Esophagus squamous epithelium (tissue), 4 donors: ENCODE measurements at regions not wholly inside any gene's neighbourhood (a gene's known extent, or its start where the extent isn't known, plus 50 kb on each side); places are given as distances from the start of the nearest gene placed in this dataset.

Experiments
- POLR2A ChIP-seq, 4 donors: fragments of 450-650 bp; IDR thresholded peaks; one replicate each; pipeline ENCODE4 v1.6.1; 2017; ENCODE audit warnings: antibody characterized with exemption in 4 of 4, mild to moderate bottlenecking in 4 of 4, moderate library complexity in 3 of 4
- TF ChIP-seq, protein P1 (sequence below), 6 experiments: fragments of 450-650 bp in 4 of 6; fragments of 200-600 bp in 2 of 6; sonication (generic) in 2 of 6; IDR thresholded peaks; one replicate each; pipeline ENCODE4 v1.5.1; 2016 to 2019; ENCODE audit warnings: antibody characterized with exemption in 6 of 6, mild to moderate bottlenecking in 4 of 6, moderate library complexity in 4 of 6

DNA sequence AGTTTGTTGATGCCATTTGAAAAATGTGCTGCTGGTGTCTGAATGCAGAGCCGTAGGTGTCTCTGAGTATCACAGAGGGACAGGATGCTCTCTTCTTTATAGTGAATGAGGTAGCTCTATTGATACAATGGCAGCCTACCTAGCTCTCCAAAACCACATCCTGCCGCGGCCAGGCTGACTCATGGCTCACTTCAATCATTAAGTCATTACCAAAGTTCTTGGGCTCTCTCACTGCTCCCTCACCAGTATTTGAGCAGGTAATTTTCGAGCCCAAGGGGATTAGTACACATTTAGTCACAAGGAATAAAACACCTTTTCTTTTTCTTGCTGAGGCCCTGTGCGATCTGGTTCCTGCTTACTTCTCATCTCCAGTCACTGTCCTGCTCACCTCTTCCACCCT, 509.0 kb upstream of the LARGE1 start:
- TF ChIP-seq, protein P1, sequence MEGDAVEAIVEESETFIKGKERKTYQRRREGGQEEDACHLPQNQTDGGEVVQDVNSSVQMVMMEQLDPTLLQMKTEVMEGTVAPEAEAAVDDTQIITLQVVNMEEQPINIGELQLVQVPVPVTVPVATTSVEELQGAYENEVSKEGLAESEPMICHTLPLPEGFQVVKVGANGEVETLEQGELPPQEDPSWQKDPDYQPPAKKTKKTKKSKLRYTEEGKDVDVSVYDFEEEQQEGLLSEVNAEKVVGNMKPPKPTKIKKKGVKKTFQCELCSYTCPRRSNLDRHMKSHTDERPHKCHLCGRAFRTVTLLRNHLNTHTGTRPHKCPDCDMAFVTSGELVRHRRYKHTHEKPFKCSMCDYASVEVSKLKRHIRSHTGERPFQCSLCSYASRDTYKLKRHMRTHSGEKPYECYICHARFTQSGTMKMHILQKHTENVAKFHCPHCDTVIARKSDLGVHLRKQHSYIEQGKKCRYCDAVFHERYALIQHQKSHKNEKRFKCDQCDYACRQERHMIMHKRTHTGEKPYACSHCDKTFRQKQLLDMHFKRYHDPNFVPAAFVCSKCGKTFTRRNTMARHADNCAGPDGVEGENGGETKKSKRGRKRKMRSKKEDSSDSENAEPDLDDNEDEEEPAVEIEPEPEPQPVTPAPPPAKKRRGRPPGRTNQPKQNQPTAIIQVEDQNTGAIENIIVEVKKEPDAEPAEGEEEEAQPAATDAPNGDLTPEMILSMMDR (IDR thresholded peaks at IDR 0.05) = no peak
- no peak for TF ChIP-seq POLR2A (IDR thresholded peaks at IDR 0.05)
